HEK293T (cell line): ENCODE measurements at regions not wholly inside any gene's neighbourhood (a gene's known extent, or its start where the extent isn't known, plus 50 kb on each side); places are given as distances from the start of the nearest gene placed in this dataset.

Experiments used
- CTCF ChIA-PET: fragments of 350-600 bp; formaldehyde crosslinking; extraction: SDS; loops from one replicate; lab custom pipeline; 2021; ENCODE audit warnings: antibody characterized with exemption, inconsistent platforms; lab: Yijun Ruan, JAX
- POLR2A ChIA-PET: fragments of 350-600 bp; formaldehyde crosslinking; extraction: SDS; loops from one replicate; lab custom pipeline; 2020; ENCODE audit warnings: antibody characterized with exemption, inconsistent platforms; lab: Yijun Ruan, JAX
- DNase-seq: peaks from one replicate; pipeline ENCODE4 v3.0.0; 2012; ENCODE audit warnings: mixed read lengths; ENCODE audit errors: extremely low spot score
- ARNT ChIP-seq: fragments of 450-650 bp; IDR thresholded peaks from 2 replicates; pipeline ENCODE4 v1.6.1; 2017; ENCODE audit warnings: mild to moderate bottlenecking
- BHLHE40 ChIP-seq: fragments of 450-650 bp; IDR thresholded peaks from 2 replicates; pipeline ENCODE4 v1.6.1; 2016; ENCODE audit warnings: mild to moderate bottlenecking, moderate library complexity, borderline replicate concordance
- CTBP1 ChIP-seq: fragments of 450-650 bp; IDR thresholded peaks from 2 replicates; pipeline ENCODE4 v1.6.1; 2016; ENCODE audit warnings: borderline replicate concordance
- ELF4 ChIP-seq: fragments of 450-650 bp; IDR thresholded peaks from 2 replicates; pipeline ENCODE4 v1.6.1; 2017; ENCODE audit warnings: antibody characterized with exemption
- FOXA1 ChIP-seq: fragments of 450-650 bp; IDR thresholded peaks from 2 replicates; pipeline ENCODE4 v1.6.1; 2016; ENCODE audit warnings: mild to moderate bottlenecking
- FOXK2 ChIP-seq: fragments of 450-650 bp; IDR thresholded peaks from 2 replicates; pipeline ENCODE4 v1.6.1; 2016; ENCODE audit warnings: mild to moderate bottlenecking
- FOXM1 ChIP-seq: fragments of 450-650 bp; IDR thresholded peaks from 2 replicates; pipeline ENCODE4 v1.6.1; 2017; ENCODE audit warnings: mild to moderate bottlenecking, borderline replicate concordance
- HDGF ChIP-seq: fragments of 450-650 bp; IDR thresholded peaks from 2 replicates; pipeline ENCODE4 v1.6.1; 2017; ENCODE audit warnings: antibody characterized with exemption, borderline replicate concordance
- L3MBTL2 ChIP-seq: fragments of 450-650 bp; conservative IDR thresholded peaks from 2 replicates; pipeline ENCODE4 v1.6.1; 2016; ENCODE audit warnings: mild to moderate bottlenecking
- LEF1 ChIP-seq: fragments of 450-650 bp; IDR thresholded peaks from 2 replicates; pipeline ENCODE4 v1.6.1; 2017; ENCODE audit warnings: mild to moderate bottlenecking, borderline replicate concordance
- NFRKB ChIP-seq: fragments of 450-650 bp; IDR thresholded peaks from 2 replicates; pipeline ENCODE4 v1.6.1; 2016; ENCODE audit warnings: mild to moderate bottlenecking, moderate library complexity
- SP1 ChIP-seq: fragments of 450-650 bp; IDR thresholded peaks from 2 replicates; pipeline ENCODE4 v1.6.1; 2017
- SUZ12 ChIP-seq: fragments of 450-650 bp; IDR thresholded peaks from 2 replicates; pipeline ENCODE4 v1.6.1; 2016; ENCODE audit warnings: mild to moderate bottlenecking
- TARDBP ChIP-seq: fragments of 450-650 bp; IDR thresholded peaks from 2 replicates; pipeline ENCODE4 v1.6.1; 2016
- ZNF384 ChIP-seq: fragments of 450-650 bp; IDR thresholded peaks from 2 replicates; pipeline ENCODE4 v1.6.1; 2016
- TF ChIP-seq, protein P1 (sequence below): fragments of 450-650 bp; IDR thresholded peaks from 2 replicates; pipeline ENCODE4 v1.6.1; 2016

DNA sequence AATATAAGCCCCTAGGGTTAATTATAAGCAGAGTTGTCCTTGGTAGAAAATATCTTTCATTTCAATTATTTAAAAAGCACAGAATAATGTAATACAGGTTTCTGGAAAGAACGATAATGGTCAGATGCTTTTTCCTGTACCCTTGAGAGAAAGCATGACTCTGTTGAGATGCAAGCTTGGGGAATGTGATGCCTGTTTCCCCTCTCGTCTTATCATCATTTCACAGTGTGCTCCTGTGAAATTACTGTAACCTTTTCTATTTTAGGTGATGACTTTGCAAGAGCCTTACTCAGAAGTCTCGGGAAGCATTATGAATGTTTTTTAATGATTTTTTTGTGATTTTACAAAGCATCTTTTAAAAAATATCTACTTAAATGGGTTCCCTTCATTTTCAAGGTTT, 243.0 kb downstream of the POLR1F start:
- ChIA-PET POLR2A (no interaction called here), CTCF (no interaction called here)
- TF ChIP-seq CTBP1: no peak
- TF ChIP-seq SP1: no peak
- no peak for TF ChIP-seq L3MBTL2
- no peak for TF ChIP-seq NFRKB
- TF ChIP-seq ZNF384: no peak
- TF ChIP-seq SUZ12: no peak
- TF ChIP-seq FOXM1: no peak
- no peak for TF ChIP-seq BHLHE40
- no peak for TF ChIP-seq ARNT
- TF ChIP-seq, protein P1, sequence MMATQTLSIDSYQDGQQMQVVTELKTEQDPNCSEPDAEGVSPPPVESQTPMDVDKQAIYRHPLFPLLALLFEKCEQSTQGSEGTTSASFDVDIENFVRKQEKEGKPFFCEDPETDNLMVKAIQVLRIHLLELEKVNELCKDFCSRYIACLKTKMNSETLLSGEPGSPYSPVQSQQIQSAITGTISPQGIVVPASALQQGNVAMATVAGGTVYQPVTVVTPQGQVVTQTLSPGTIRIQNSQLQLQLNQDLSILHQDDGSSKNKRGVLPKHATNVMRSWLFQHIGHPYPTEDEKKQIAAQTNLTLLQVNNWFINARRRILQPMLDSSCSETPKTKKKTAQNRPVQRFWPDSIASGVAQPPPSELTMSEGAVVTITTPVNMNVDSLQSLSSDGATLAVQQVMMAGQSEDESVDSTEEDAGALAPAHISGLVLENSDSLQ: no peak
- DNase-seq: no peak

DNA sequence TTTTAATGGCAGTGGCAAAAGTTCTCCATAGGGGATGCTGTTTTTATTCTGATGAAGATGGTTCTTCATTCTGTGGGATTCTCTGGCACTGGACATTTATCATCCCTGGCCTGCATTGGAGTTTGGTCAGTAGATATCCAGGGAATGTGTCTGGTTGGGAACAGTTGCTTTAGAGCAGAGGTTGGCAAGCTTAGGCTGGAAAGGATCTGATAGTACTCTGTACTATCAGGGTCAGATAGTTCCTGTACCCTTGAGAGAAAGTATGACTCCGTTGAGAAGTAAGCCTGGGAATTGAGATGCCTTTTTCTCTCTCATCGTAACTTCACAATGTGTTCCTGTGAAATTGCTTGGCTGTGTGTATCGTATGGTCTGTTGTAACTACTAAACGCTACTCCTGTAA, 244.1 kb downstream of the POLR1F start:
- DNase-seq: no peak
- POLR2A ChIA-PET: no interaction called here
- CTCF ChIA-PET: no interaction called here
- TF ChIP-seq NFRKB (no peak), CTBP1 (no peak), HDGF (no peak), ZNF384 (no peak), SUZ12 (no peak), BHLHE40 (no peak), TARDBP (no peak), FOXK2 (no peak), L3MBTL2 (no peak), ARNT (no peak), FOXM1 (no peak)

DNA sequence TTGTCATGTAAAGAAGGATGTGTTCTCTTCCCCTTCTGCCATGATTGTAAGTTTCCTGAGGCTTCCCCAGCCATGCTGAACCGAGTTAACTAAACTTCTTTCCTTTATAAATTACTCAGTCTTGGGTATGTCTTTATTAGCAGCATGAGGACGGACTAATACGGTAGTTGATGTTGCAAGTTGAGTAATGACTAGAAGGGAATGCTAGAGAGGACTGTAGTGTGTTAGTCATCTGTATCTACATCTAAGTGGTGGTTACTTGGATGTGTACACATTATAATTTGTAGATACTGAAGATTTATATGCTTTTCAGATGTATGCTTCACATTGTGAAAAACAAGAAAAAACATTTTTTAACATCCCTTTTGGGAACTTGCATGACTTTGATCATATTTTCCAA, 244.6 kb downstream of the POLR1F start:
- ChIA-PET POLR2A (no interaction called here), CTCF (no interaction called here)
- TF ChIP-seq ZNF384 (no peak), ELF4 (no peak), FOXA1 (no peak), ARNT (no peak), TARDBP (no peak), SP1 (no peak), HDGF (no peak), FOXK2 (no peak), NFRKB (no peak), BHLHE40 (no peak), CTBP1 (no peak), L3MBTL2 (no peak)
- TF ChIP-seq, protein P1: no peak
- no peak for DNase-seq

DNA sequence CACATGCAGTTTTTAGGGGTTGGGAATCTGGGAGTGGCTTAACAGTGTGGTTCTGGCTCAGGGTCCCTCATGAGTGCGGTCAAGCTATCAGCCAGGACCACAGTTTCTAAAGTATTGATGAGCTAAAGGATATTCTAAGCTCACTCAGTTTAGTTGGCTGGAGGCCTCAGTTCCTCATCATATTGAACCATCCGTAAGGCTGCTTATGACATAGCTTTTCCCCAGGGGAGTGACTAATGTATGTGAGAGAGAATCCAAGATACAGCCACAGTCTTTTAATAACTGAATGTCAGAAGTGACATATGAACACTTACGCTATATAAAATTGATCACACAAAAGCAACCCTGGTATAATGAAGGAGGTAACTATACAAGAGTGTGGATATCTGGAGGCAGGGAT, 245.3 kb downstream of the POLR1F start:
- no peak for TF ChIP-seq FOXM1
- no peak for TF ChIP-seq L3MBTL2
- no peak for TF ChIP-seq BHLHE40
- TF ChIP-seq ZNF384: no peak
- TF ChIP-seq TARDBP: no peak
- TF ChIP-seq, protein P1: no peak
- TF ChIP-seq HDGF: no peak
- ChIA-PET CTCF (no interaction called here), POLR2A (no interaction called here)
- DNase-seq: no peak

DNA sequence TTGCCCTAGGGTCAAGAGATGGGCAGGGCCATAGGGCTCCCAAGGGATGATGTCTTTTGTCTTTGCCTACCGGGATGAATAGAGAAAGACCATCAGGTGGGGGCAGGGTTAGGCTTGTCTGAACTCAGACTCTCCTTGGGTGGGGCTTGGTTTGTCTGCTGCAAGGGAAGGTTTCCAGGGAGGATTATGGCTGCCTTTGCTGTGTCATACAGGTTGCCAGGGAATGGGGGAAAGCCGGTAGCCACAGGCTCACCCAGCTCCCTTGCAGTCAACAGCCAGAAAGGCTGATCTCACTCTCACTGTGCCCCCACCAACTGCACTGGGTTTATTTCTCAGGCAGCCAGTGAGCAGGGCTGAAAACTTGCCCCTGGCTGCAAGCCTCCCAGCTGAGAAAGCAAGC, 253.2 kb downstream of the POLR1F start:
- no peak for DNase-seq
- no peak for TF ChIP-seq TARDBP
- no peak for TF ChIP-seq SUZ12
- no peak for TF ChIP-seq ELF4
- no peak for TF ChIP-seq HDGF
- no peak for TF ChIP-seq ARNT
- TF ChIP-seq SP1: no peak
- TF ChIP-seq FOXA1: no peak
- TF ChIP-seq ZNF384: no peak
- TF ChIP-seq BHLHE40: no peak
- TF ChIP-seq FOXM1: no peak
- no peak for TF ChIP-seq FOXK2
- TF ChIP-seq, protein P1: no peak
- no peak for TF ChIP-seq NFRKB
- no peak for TF ChIP-seq CTBP1
- no peak for TF ChIP-seq LEF1
- ChIA-PET CTCF (no interaction called here), POLR2A (no interaction called here)

DNA sequence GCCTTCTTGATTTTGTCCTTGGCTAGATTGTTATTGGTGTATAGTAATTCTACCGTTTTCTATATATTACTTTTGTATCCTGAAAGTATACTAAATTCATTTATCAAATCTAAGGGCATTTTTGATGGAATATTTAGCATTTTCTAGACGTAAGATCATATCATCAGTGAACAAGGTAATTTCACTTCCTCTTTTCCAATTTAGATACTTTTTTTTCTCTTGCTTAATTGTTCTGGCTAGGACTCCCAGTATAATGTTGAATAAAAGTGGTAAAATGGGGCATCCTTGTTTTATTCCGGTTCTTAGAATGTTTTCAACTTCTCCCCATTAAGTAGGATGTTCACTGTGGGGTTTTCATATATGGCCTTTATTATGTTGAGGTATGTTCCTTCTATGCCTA, 260.7 kb downstream of the POLR1F start:
- ChIA-PET CTCF (no interaction called here), POLR2A (no interaction called here)
- no peak for DNase-seq
- TF ChIP-seq, protein P1: no peak
- TF ChIP-seq CTBP1 (no peak), TARDBP (no peak), ZNF384 (no peak), ARNT (no peak), NFRKB (no peak), HDGF (no peak), BHLHE40 (no peak), LEF1 (no peak), SUZ12 (no peak), L3MBTL2 (no peak), FOXM1 (no peak), FOXK2 (no peak), SP1 (no peak), FOXA1 (no peak), ELF4 (no peak)
